Tibial artery (tissue), 4 donors: ENCODE measurements at regions not wholly inside any gene's neighbourhood (a gene's known extent, or its start where the extent isn't known, plus 50 kb on each side); places are given as distances from the start of the nearest gene placed in this dataset.

Experiments used
- DNase-seq, 2 donors: peaks; one replicate each; pipeline ENCODE4 v3.0.0-alpha.2; 2019
- H3K27ac ChIP-seq, 2 donors: fragments of 200-600 bp; sonication (generic) in 1 of 2; 1 replicate in 1 of 2; 2 replicates in 1 of 2; pipeline ENCODE4 v1.5.1; 2018 to 2019; ENCODE audit warnings: mild to moderate bottlenecking in 1 of 2
- H3K27me3 ChIP-seq, 2 donors: fragments of 200-600 bp; sonication (generic) in 1 of 2; one replicate each; pipeline versions ENCODE4 v1.5.1 to v1.6.0; 2016 to 2019
- H3K36me3 ChIP-seq, 3 donors: fragments of 200-600 bp; sonication (generic) in 2 of 3; one replicate each; pipeline ENCODE4 v1.5.1; 2016 to 2019; ENCODE audit warnings: mild to moderate bottlenecking in 2 of 3
- H3K4me1 ChIP-seq, 4 donors: fragments of 200-600 bp; sonication (generic) in 2 of 4; 1 replicate in 3 of 4; 2 replicates in 1 of 4; pipeline ENCODE4 v1.5.1; 2016 to 2019
- H3K4me3 ChIP-seq, 2 donors: fragments of 200-600 bp; sonication (generic) in 1 of 2; 1 replicate in 1 of 2; 2 replicates in 1 of 2; pipeline ENCODE4 v1.5.1; 2018 to 2019; ENCODE audit warnings: mild to moderate bottlenecking in 2 of 2
- H3K9me3 ChIP-seq, 3 donors: fragments of 200-600 bp; sonication (generic) in 1 of 3; one replicate each; pipeline ENCODE4 v1.5.1; 2016 to 2019
- intact Hi-C: fragments of 100-400 bp; cut with DNase I; formaldehyde crosslinking; loops from one replicate; pipeline ENCODE4 v1.15.0; 2023; ENCODE audit warnings: low total_unique reads
- TF ChIP-seq, protein P1 (sequence below), 2 experiments: fragments of 200-600 bp in 1 of 2; fragments of 450-650 bp in 1 of 2; IDR thresholded peaks; one replicate each; pipeline ENCODE4 v1.5.1; 2017 to 2019; ENCODE audit warnings: antibody characterized with exemption in 2 of 2, mild to moderate bottlenecking in 1 of 2, moderate library complexity in 1 of 2

DNA sequence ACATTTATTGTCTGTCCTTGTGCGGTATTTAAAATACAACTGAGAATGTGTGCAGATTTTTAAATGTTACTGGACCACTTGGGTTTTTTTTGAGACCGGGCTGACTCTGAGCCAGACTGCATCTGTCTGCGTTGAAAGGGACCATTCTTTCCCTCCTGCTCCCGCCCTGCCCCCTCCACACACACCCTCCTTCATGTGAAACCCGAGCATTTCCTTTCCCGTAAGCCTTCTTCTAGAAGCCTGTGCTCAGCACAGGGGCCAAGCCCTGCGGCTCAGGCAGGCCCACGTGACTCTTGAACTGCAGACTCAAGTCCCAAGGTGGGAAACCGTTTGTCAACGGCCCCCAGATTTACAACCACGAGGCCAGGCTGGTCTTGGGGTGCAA is 82.7 kb upstream of the FOXC1 start:
- H3K27me3 ChIP-seq: peaks cover 0 to 19% of the 10 kb centered on the region in 2 donors
- no peaks in the 10 kb centered on the region for H3K36me3 ChIP-seq
- DNase-seq: peak in 1 of 2 donors; percentile 78
- TF ChIP-seq, protein P1, sequence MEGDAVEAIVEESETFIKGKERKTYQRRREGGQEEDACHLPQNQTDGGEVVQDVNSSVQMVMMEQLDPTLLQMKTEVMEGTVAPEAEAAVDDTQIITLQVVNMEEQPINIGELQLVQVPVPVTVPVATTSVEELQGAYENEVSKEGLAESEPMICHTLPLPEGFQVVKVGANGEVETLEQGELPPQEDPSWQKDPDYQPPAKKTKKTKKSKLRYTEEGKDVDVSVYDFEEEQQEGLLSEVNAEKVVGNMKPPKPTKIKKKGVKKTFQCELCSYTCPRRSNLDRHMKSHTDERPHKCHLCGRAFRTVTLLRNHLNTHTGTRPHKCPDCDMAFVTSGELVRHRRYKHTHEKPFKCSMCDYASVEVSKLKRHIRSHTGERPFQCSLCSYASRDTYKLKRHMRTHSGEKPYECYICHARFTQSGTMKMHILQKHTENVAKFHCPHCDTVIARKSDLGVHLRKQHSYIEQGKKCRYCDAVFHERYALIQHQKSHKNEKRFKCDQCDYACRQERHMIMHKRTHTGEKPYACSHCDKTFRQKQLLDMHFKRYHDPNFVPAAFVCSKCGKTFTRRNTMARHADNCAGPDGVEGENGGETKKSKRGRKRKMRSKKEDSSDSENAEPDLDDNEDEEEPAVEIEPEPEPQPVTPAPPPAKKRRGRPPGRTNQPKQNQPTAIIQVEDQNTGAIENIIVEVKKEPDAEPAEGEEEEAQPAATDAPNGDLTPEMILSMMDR (IDR thresholded peaks at IDR 0.05): no peak
- intact Hi-C loops: no loop called here
- peaks cover 0 to 37% (median 32%) of the 10 kb centered on the region in 4 donors for H3K4me1 ChIP-seq
- no peaks in the 10 kb centered on the region for H3K9me3 ChIP-seq
- H3K27ac ChIP-seq: peak overlapping the region; percentile 31 to 55
- H3K4me3 ChIP-seq: peak overlapping the region in 1 of 2 donors; percentile 5

DNA sequence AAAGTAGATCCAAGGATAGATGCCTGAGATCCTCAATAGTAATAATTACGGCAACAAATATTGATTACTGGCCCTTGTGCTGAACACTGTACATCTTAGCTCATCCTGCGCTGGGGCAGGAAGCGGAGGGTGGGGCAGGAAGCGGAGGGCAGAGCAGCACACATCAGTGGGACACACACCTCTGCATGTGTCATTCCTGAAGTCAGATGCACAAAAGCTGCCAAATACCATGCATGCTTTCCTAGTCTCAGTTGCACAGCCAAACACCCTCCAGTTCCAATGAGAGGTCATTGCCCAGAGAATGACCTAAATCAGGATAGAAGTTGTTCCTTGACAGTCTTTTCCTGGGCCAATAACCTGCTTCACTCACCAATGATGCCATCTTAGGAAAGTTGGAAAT is 74.4 kb upstream of the FOXC1 start:
- Histone ChIP-seq H3K27me3 (no peaks in the 10 kb centered on the region), H3K4me1 (no peaks in the 10 kb centered on the region), H3K27ac (no peak overlapping the region), H3K9me3 (no peaks in the 10 kb centered on the region), H3K36me3 (peaks cover 0 to 3% (median 0%) of the 10 kb centered on the region in 3 donors), H3K4me3 (no peak overlapping the region)
- no peak for DNase-seq
- intact Hi-C loops: no loop called here
- TF ChIP-seq, protein P1 (IDR thresholded peaks at IDR 0.05): no peak

DNA sequence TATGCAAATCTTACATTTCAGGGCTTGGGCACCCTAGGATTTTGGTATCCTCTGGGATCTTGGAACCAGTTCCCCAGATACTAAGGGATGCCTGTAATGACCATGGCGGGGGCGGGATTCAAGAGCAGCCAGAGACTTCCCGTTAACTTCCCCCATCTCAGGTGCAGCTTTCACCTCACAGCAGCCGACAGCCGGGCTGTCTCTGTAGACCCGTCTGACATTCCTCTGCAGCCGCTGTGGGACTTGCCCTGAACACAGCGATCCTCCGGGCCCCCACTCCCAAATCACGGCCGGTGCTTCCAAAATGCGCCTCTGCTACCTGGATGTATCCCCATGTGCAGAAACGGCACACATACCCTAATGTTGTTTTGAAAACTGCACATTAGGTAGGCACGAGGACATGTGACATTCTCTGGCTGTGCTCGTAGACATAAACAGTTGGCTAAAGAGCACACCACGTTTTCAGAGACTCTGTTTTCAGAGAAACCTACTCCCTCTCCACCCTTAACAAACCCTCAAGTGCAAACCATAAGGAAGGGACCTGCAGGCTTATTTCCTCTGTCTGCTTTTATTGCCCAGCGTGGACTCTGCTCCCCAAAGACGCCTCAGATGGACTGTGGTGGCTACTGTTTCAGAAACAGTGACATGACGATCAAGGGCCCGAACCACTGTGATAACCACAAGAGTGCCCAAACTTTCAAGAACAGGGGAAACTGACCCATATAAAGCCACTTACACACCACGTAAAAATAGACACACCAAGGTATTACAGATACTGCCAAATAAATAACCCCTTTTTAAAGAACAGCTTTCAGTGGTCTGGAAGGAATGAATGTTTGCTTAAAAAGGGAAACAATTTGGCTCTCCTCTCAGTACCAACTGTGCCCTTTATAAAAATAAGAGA is 72.9 kb upstream of the FOXC1 start:
- DNase-seq: no peak
- no peak overlapping the region for H3K27ac ChIP-seq

DNA sequence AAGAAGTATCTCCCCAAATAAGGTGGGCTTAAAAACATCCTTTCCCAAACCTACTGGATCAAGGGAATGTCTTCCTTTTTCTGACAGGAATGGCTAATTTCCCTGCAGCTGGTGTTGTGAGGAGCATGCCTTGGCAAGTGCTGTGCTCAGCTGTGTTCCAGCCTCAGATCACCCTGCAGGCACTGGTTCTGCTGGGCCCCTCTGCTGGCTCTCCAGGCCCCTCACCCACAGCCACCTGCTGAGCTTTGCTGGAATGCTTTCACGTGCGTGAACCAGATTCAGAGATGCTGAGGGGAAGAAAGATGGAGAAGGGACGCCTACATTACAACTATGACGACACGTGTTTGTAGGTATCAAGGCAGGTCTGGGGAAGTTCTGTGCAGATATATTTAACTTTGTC is 71.3 kb upstream of the FOXC1 start:
- H3K27me3 ChIP-seq: no peaks in the 10 kb centered on the region
- H3K9me3 ChIP-seq: no peaks in the 10 kb centered on the region
- intact Hi-C loops: no loop called here
- no peaks in the 10 kb centered on the region for H3K4me1 ChIP-seq
- H3K27ac ChIP-seq: no peak overlapping the region
- H3K4me3 ChIP-seq: no peak overlapping the region
- peaks cover 0 to 7% (median 0%) of the 10 kb centered on the region in 3 donors for H3K36me3 ChIP-seq
- TF ChIP-seq, protein P1 (IDR thresholded peaks at IDR 0.05): no peak
- DNase-seq: no peak

More for the DNA sequence above, 72.9 kb upstream of the FOXC1 start:
- Histone ChIP-seq H3K9me3 (no peaks in the 10 kb centered on the region), H3K4me3 (no peak overlapping the region), H3K4me1 (no peaks in the 10 kb centered on the region), H3K36me3 (peaks cover 0 to 3% (median 0%) of the 10 kb centered on the region in 3 donors), H3K27me3 (no peaks in the 10 kb centered on the region)
- TF ChIP-seq, protein P1 (IDR thresholded peaks at IDR 0.05): no peak
- intact Hi-C loops: no loop called here

DNA sequence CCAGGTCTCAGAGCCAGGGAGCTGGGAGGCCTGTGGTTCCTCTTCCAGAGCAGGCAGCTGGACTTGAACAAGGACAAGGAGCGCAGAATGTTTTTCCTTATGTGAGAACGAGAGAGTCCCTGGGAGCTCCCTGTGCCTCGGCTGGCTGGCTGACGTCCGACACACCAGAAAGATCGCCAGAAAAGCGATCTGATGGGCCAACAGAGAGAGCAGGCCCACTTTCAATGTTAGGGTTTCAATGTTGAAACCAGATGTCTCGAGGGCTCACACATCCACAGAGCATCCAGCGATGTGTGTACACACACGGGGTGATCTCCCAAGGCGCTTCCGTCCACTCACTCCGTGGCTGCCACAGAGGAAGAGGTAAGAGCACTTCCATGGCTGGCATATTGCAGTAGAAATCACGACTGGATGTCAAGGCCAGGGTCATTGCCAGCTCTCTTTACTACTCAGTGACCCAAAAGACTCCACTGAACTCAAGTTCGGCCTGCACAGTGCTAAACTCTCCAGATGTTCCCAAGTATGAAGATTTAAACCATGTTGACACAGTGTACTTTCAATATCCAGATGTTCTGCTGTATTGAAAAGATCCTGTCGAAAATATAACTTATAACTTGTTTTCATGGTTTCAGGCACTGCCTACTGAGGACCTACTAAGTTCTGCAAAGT is 70.8 kb upstream of the FOXC1 start:
- intact Hi-C loops: no loop called here
- no peaks in the 10 kb centered on the region for H3K9me3 ChIP-seq
- H3K36me3 ChIP-seq: peaks cover 0 to 9% (median 0%) of the 10 kb centered on the region in 3 donors
- no peaks in the 10 kb centered on the region for H3K27me3 ChIP-seq
- DNase-seq: no peak
- no peak overlapping the region for H3K4me3 ChIP-seq
- TF ChIP-seq, protein P1 (IDR thresholded peaks at IDR 0.05): no peak
- no peaks in the 10 kb centered on the region for H3K4me1 ChIP-seq
- H3K27ac ChIP-seq: no peak overlapping the region
